Keratinocyte (primary cell): ENCODE measurements at regions not wholly inside any gene's neighbourhood (a gene's known extent, or its start where the extent isn't known, plus 50 kb on each side); places are given as distances from the start of the nearest gene placed in this dataset.

Experiments
- CTCF ChIP-seq, 3 experiments: IDR thresholded peaks in 1 of 3; conservative IDR thresholded peaks in 1 of 3; optimal IDR thresholded peaks in 1 of 3; 2 replicates in 2 of 3; 3 replicates in 1 of 3; pipeline versions ENCODE3 to v1.5.1; 2011; ENCODE audit warnings: low read length in 3 of 3, mild to moderate bottlenecking in 3 of 3, moderate library complexity in 2 of 3, control low read depth in 1 of 3, inconsistent platforms in 1 of 3; ENCODE audit not compliant: insufficient read depth in 2 of 3; ENCODE audit errors: extremely low read depth in 1 of 3
- EZH2 ChIP-seq: IDR thresholded peaks from one replicate; pipeline ENCODE4 v1.6.1; 2012; ENCODE audit warnings: inconsistent platforms, mild to moderate bottlenecking, low read length, moderate library complexity

- no peak for TF ChIP-seq CTCF (optimal IDR thresholded peaks at IDR 0.05 in 1 of 3, IDR thresholded peaks at IDR 0.05 in 1 of 3, conservative IDR thresholded peaks at IDR 0.05 in 1 of 3; ENCODE audit: extremely low read depth in 1 of 3, insufficient read depth in 2 of 3, low read length in 3 of 3)
- no peak for TF ChIP-seq EZH2
Measured at GRCh38 chr18:38664929-38665328, 1099.3 kb upstream of the CELF4 start.
